ENCODE measurements at regions not wholly inside any gene's neighbourhood (a gene's known extent, or its start where the extent isn't known, plus 50 kb on each side); places are given as distances from the start of the nearest gene placed in this dataset.
"Not testable (repeated sequence)": the region's sequence is repeated elsewhere in the genome, so short reads cannot be mapped to it uniquely, and the experiment has no call there.

DNA sequence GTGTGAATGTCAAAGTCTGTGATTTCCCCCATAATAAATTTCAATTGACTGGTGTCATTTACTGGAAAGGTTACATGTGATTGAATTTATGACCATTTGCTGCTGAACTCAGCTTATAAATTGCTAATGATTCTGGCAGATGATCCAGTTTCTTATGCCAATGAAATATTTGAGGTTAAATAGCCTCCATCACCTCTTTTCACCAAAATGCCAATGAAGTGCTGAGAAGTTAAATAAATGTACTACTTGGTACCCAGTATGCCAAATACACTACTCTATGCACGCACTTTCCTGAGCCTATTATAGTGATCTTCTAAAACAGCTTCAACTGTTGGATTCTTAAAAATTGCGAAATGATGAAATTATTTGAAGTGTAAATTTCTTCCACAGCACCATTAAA is 741.4 kb downstream of the PLA2G4A start:
- Histone ChIP-seq H3K4me1 (ENCODE audit: low read length) (no peaks in the 10 kb centered on the region), H3K36me3 (replicated peaks; ENCODE audit: low read depth, low read length) (no peaks in the 10 kb centered on the region), H3K4me3 (ENCODE audit: low read length) (no peak overlapping the region), H3K27me3 (ENCODE audit: low read depth, low read length) (no peaks in the 10 kb centered on the region), H3K9me3 (ENCODE audit: insufficient read depth, low read length) (no peaks in the 10 kb centered on the region), H2AFZ (ENCODE audit: low read depth, low read length) (no peak overlapping the region), H3K9ac (ENCODE audit: low read length) (no peak overlapping the region), H3K79me2 (ENCODE audit: low read length) (no peaks in the 10 kb centered on the region), H3K4me2 (ENCODE audit: low read length) (no peak overlapping the region), H3K27ac (ENCODE audit: low read length) (no peak overlapping the region), H4K20me1 (ENCODE audit: insufficient read depth, low read length) (no peaks in the 10 kb centered on the region)
- no peak for TF ChIP-seq EZH2phosphoT487 (IDR thresholded peaks at IDR 0.05; ENCODE audit: low read depth)
- TF ChIP-seq, protein P1, sequence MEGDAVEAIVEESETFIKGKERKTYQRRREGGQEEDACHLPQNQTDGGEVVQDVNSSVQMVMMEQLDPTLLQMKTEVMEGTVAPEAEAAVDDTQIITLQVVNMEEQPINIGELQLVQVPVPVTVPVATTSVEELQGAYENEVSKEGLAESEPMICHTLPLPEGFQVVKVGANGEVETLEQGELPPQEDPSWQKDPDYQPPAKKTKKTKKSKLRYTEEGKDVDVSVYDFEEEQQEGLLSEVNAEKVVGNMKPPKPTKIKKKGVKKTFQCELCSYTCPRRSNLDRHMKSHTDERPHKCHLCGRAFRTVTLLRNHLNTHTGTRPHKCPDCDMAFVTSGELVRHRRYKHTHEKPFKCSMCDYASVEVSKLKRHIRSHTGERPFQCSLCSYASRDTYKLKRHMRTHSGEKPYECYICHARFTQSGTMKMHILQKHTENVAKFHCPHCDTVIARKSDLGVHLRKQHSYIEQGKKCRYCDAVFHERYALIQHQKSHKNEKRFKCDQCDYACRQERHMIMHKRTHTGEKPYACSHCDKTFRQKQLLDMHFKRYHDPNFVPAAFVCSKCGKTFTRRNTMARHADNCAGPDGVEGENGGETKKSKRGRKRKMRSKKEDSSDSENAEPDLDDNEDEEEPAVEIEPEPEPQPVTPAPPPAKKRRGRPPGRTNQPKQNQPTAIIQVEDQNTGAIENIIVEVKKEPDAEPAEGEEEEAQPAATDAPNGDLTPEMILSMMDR (IDR thresholded peaks at IDR 0.05; ENCODE audit: low read depth, low read length): no peak

DNA sequence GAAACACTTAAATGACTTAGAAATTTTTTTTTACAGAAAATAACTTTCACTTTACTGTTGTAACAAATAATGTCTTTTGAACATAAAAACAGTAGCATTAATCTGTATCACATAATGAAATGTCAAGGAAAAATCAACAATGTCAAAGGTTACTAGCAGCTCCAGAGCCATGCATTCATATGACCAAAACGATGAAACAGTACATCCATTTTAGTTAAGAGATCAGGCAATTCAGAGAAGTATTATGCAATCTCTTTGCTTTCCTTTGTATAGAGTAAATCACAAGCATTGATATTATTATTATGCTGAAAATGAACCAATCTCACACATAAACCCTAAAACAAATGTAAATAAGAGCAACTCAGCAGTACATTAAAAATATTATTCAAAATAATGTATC is 748.9 kb downstream of the PLA2G4A start:
- Histone ChIP-seq H4K20me1 (ENCODE audit: insufficient read depth, low read length) (no peaks in the 10 kb centered on the region), H3K27me3 (ENCODE audit: low read depth, low read length) (no peaks in the 10 kb centered on the region), H3K9me3 (ENCODE audit: insufficient read depth, low read length) (no peaks in the 10 kb centered on the region), H3K36me3 (replicated peaks; ENCODE audit: low read depth, low read length) (no peaks in the 10 kb centered on the region), H3K4me2 (ENCODE audit: low read length) (no peak overlapping the region), H3K27ac (ENCODE audit: low read length) (no peak overlapping the region), H3K9ac (ENCODE audit: low read length) (no peak overlapping the region), H3K4me3 (ENCODE audit: low read length) (no peak overlapping the region), H2AFZ (ENCODE audit: low read depth, low read length) (no peak overlapping the region), H3K4me1 (ENCODE audit: low read length) (no peaks in the 10 kb centered on the region), H3K79me2 (ENCODE audit: low read length) (no peaks in the 10 kb centered on the region)
- TF ChIP-seq, protein P1 (IDR thresholded peaks at IDR 0.05; ENCODE audit: low read depth, low read length): no peak
- no peak for TF ChIP-seq EZH2phosphoT487 (IDR thresholded peaks at IDR 0.05; ENCODE audit: low read depth)

DNA sequence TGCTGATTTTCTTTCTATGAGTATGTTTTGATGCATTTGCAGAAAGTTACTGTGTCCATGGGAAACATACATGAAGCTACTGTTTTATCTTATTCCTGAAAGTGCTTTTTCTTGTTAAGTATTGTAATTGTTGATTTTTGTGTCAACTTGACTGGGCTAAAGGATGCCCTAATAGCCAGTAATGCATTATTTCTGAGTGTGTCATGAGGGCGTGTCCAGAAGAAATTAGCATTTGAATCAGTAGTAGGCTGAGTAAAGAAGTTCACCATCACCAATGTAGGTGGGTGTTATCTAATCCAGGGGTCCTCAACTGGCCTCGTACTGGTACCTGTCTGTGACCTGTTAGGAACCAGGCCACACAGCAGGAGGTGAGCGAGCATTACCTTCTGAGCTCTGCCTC is 760.2 kb downstream of the PLA2G4A start:
- H3K4me1 ChIP-seq (ENCODE audit: low read length): no peaks in the 10 kb centered on the region
- no peak overlapping the region for H3K4me2 ChIP-seq (ENCODE audit: low read length)
- H3K9ac ChIP-seq (ENCODE audit: low read length): no peak overlapping the region
- H3K79me2 ChIP-seq (ENCODE audit: low read length): no peaks in the 10 kb centered on the region
- no peaks in the 10 kb centered on the region for H3K36me3 ChIP-seq (replicated peaks; ENCODE audit: low read depth, low read length)
- H4K20me1 ChIP-seq (ENCODE audit: insufficient read depth, low read length): no peaks in the 10 kb centered on the region
- H2AFZ ChIP-seq (ENCODE audit: low read depth, low read length): no peak overlapping the region
- no peak overlapping the region for H3K4me3 ChIP-seq (ENCODE audit: low read length)
- no peak overlapping the region for H3K27ac ChIP-seq (ENCODE audit: low read length)
- H3K9me3 ChIP-seq (ENCODE audit: insufficient read depth, low read length): no peaks in the 10 kb centered on the region
- TF ChIP-seq, protein P1 (IDR thresholded peaks at IDR 0.05; ENCODE audit: low read depth, low read length): no peak
- no peak for TF ChIP-seq EZH2phosphoT487 (IDR thresholded peaks at IDR 0.05; ENCODE audit: low read depth)
- no peaks in the 10 kb centered on the region for H3K27me3 ChIP-seq (ENCODE audit: low read depth, low read length)

DNA sequence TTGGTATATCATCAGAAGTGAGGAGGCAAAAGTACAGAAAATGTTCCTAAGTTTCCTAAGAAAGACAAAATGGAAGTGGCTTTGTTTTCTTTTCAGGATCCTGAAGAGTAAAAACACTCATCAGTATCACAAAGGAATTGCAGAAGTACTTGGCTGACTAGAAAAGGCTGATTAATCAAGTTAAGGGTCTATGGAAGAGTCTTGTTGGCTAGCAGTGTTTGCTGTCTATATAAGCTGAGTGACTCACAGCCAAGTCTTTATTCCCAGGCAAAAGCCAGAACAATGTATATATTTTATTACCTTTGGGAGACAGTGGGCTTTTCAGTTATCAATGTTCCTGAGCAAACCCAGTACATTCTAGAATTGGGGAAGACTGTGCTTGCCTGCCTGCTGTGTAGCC is 777.0 kb downstream of the PLA2G4A start:
- no peak overlapping the region for H3K4me2 ChIP-seq (ENCODE audit: low read length)
- no peaks in the 10 kb centered on the region for H3K27me3 ChIP-seq (ENCODE audit: low read depth, low read length)
- no peak overlapping the region for H3K9ac ChIP-seq (ENCODE audit: low read length)
- no peaks in the 10 kb centered on the region for H4K20me1 ChIP-seq (ENCODE audit: insufficient read depth, low read length)
- no peak overlapping the region for H3K4me3 ChIP-seq (ENCODE audit: low read length)
- no peak overlapping the region for H2AFZ ChIP-seq (ENCODE audit: low read depth, low read length)
- H3K9me3 ChIP-seq (ENCODE audit: insufficient read depth, low read length): no peaks in the 10 kb centered on the region
- TF ChIP-seq, protein P1 (IDR thresholded peaks at IDR 0.05; ENCODE audit: low read depth, low read length): no peak
- no peak for TF ChIP-seq EZH2phosphoT487 (IDR thresholded peaks at IDR 0.05; ENCODE audit: low read depth)
- H3K36me3 ChIP-seq (replicated peaks; ENCODE audit: low read depth, low read length): no peaks in the 10 kb centered on the region
- no peaks in the 10 kb centered on the region for H3K79me2 ChIP-seq (ENCODE audit: low read length)
- H3K4me1 ChIP-seq (ENCODE audit: low read length): no peaks in the 10 kb centered on the region
- H3K27ac ChIP-seq (ENCODE audit: low read length): no peak overlapping the region

DNA sequence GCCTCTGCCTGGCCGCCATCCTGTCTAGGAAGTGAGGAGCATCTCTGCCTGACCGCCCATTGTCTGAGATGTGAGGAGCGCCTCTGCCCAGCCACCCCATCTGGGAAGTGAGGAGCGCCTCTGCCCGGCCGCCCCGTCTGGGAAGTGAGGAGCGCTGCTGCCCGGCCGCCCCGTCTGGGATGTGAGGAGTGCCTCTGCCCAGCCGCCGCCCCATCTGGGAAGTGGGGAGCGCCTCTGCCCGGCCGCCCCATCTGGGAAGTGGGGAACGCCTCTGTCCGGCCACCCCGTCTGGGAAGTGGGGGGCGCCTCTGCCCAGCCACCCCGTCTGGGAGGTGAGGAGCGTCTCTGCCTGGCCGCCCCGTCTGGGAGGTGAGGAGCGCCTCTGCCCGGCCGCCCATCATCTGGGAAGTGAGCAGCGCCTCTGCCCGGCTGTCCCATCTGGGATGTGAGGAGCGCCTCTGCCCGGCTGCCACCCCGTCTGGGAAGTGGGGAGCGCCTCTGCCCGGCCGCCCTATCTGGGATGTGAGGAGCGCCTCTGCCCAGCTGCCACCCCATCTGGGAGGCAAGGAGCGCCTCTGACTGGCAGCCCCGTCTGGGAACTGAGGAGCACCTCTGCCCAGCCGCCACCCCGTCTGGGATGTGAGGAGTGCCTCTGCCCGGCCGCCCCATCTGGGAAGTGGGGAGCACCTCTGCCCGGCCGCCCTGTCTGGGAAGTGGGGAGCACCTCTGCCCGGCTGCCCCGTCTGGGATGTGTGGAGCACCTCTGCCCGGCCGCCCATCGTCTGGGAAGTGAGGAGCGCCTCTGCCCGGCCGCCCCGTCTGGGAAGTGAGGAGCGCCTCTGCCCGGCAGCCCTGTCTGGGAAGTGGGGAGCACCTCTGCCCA is 787.3 kb downstream of the PLA2G4A start:
- not testable (repeated sequence) for H3K27ac ChIP-seq (ENCODE audit: low read length); H3K4me1 ChIP-seq (ENCODE audit: low read length); H3K4me3 ChIP-seq (ENCODE audit: low read length); H3K27me3 ChIP-seq (ENCODE audit: low read depth, low read length); H3K79me2 ChIP-seq (ENCODE audit: low read length); H2AFZ ChIP-seq (ENCODE audit: low read depth, low read length); H3K4me2 ChIP-seq (ENCODE audit: low read length); H3K9ac ChIP-seq (ENCODE audit: low read length); H4K20me1 ChIP-seq (ENCODE audit: insufficient read depth, low read length); H3K36me3 ChIP-seq (replicated peaks; ENCODE audit: low read depth, low read length); H3K9me3 ChIP-seq (ENCODE audit: insufficient read depth, low read length)

DNA sequence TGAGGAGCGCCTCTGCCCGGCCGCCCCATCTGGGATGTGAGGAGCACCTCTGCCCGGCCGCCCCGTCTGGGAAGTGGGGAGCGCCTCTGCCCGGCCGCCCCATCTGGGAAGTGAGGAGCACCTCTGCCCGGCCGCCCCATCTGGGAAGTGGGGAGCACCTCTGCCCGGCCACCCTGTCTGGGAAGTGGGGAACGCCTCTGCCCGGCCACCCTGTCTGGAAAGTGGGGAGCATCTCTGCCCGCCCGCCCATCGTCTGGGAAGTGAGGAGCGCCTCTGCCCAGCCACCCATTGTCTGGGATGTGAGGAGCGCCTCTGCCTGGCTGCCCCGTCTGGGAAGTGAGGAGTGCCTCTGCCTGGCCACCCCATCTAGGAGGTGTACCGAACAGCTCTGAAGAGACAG is 788.1 kb downstream of the PLA2G4A start:
- H3K27ac ChIP-seq (ENCODE audit: low read length); H3K9me3 ChIP-seq (ENCODE audit: insufficient read depth, low read length); H3K79me2 ChIP-seq (ENCODE audit: low read length); H3K4me3 ChIP-seq (ENCODE audit: low read length); H3K36me3 ChIP-seq (replicated peaks; ENCODE audit: low read depth, low read length); H3K9ac ChIP-seq (ENCODE audit: low read length); H3K4me2 ChIP-seq (ENCODE audit: low read length); H3K27me3 ChIP-seq (ENCODE audit: low read depth, low read length); H4K20me1 ChIP-seq (ENCODE audit: insufficient read depth, low read length); H2AFZ ChIP-seq (ENCODE audit: low read depth, low read length); H3K4me1 ChIP-seq (ENCODE audit: low read length): not testable (repeated sequence)

Measured in OCI-LY3 (cell line).